ENCODE measurements at regions not wholly inside any gene's neighbourhood (a gene's known extent, or its start where the extent isn't known, plus 50 kb on each side); places are given as distances from the start of the nearest gene placed in this dataset.
"Not testable (repeated sequence)": the region's sequence is repeated elsewhere in the genome, so short reads cannot be mapped to it uniquely, and the experiment has no call there.

DNA sequence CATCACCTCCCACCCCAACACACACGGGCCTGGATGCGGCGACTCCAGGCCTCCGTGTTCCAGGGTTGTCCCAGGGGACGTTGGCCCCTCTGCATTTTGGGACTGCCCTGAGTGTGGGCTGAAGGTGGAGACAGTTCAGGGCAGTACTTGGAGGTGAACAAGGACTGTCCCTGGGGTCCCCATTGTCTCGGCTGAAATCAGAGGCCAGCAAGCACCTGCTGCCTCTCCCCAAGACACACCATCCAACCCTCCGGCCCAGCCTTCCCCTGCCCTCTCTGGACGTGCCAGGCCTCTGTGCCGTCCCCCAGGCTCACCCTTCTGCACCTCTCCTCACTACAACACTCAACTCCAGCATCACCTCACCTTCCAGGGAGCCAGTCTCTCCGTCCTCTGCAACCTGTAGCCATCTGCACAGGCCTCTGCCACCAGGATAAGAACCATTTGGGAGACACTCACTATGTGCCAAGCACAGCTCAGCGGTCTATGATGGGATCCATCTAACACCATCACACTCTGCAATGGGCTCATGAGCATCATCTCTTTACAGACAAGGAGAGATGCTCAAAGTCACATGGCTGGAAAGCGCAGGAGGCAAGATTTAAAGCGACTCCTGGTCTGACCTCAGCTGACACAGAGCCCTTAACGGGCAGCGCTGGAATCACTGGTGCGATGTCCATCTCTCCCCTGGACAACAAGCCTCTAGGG lies 104.5 kb upstream of the SEC14L1 start:
- no peak for DNase-seq
- intact Hi-C loops (cut with DNase I), result no loop called here
- ATAC-seq, result no peak

GRCh38 chr17:77036841-77037381 lies 103.9 kb upstream of the SEC14L1 start:
- no peak for DNase-seq
- peak in 1 of 2 donors; percentile 53 for ATAC-seq
- intact Hi-C loops (cut with DNase I), result no loop called here

GRCh38 chr17:77037943-77038342 lies 102.8 kb upstream of the SEC14L1 start:
- intact Hi-C loops (cut with DNase I), result no loop called here
- DNase-seq (no peak), ATAC-seq (no peak)

GRCh38 chr17:77038884-77039555 lies 101.7 kb upstream of the SEC14L1 start:
- ATAC-seq, result no peak
- no peak for DNase-seq
- intact Hi-C loops (cut with DNase I), result no loop called here

DNA sequence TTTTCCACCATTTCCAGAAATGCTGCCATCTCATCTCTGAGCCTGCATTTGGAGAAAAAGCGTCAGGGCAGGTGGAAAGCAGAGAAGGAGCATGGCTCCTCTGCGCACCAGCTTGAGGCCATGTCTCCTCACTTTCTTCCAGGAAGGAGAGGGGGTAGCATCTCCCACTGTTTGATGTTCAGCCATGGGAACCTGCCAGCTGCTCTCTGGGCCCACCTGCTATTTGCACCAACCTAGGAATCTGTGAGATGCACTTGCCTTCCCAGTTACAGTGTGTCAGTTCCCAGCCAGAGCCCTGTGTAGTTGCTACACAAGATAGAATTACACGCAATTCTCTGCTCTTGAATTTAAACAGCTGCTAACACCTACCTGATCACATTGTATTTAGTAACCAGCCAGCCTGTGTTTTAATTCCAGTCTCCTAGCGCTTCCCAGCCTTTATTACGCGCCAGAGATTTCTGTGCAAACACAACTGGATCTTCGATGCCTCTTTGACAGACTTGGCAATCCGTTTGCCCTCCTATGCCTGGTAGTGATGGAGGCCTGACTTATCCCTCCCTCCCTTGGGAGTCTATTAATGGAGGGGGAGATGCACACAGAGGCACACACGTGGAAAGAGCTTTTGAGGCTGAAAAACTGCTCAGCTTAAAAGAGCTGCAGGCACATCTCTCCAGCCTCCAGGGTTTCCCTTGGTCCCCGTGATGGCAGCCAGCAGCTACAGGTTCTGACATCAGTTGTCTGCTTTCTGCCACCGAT lies 98.1 kb upstream of the SEC14L1 start:
- no peak for DNase-seq
- ATAC-seq, result no peak
- intact Hi-C loops (cut with DNase I), result no loop called here

DNA sequence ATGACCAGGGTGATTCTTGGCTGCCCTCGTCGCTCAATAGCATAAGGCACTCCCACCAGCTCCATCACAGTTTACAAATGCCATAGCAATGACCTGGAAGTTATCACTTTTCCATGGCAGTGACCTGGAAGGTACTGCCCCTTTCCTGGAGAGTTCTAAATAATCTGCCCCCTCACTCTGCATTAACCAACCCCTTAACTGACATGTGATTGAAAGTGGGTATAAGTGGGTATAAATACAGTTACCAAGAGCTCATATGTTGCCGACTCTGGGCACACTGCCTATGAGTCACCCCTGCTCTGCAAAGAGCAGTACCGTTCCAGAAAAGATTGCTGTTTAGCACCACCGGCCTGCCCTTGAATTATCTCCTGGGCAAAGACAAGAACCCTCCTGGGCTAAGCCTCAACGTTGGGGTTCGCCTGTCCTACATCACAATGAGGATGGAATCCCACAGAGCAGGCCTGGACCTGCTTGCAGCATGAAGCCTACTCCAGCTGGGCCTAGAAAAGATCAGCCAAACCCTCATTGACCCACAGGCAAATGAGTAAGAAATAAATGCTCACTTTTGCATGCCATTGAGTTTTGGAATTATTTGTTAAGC lies 95.2 kb upstream of the SEC14L1 start:
- no peak for DNase-seq
- intact Hi-C loops (cut with DNase I), result no loop called here
- no peak for ATAC-seq

DNA sequence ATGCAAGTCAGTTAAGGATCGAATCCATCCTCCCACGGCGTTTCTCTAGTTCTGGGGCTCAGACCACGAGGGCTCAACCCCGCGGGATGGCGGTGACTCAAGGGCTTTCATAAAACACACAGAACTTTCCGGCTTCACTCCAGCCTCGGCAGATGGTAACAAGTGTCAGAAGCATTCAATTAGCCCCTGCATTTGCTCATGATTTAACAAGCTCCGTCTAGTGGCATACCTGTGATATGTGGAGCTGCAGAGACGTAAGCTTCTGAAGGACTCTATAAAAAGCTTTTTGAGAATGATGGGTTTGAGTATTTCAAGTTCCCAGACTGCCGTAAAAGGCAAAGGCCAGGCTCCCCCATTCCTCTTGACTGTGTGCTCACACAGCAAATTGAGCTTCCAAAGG lies 91.3 kb upstream of the SEC14L1 start:
- no peak for DNase-seq
- no peak for ATAC-seq
- intact Hi-C loops (cut with DNase I), result no loop called here

DNA sequence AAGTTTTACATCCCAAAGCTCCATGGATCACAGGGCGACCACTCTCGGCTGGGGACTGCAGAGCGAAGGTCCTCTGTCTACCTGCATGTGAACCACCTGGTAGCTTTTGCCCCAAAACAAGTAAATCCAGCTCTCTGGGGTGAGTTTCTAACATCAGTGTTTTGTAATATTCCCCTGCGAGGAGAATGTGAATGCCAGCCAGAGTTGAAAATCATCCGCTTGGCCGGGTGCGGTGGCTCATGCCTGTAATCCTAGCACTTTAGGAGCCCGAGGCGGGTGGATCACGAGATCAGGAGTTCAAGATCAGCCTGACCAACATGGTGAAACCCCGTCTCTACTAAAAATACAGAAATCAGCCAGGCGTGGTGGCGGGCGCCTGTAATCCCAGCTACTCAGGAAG lies 89.9 kb upstream of the SEC14L1 start:
- DNase-seq; ATAC-seq; intact Hi-C loops (cut with DNase I): not testable (repeated sequence)

GRCh38 chr17:77054936-77055335 lies 85.8 kb upstream of the SEC14L1 start:
- ATAC-seq, result no peak
- no peak for DNase-seq

GRCh38 chr17:77055453-77055852 lies 85.3 kb upstream of the SEC14L1 start:
- intact Hi-C loops (cut with DNase I), result no loop called here
- no peak for DNase-seq
- no peak for ATAC-seq

More at GRCh38 chr17:77054936-77055335, 85.8 kb upstream of the SEC14L1 start:
- intact Hi-C loops (cut with DNase I), result no loop called here

- no peak for ATAC-seq
- DNase-seq, result no peak
- intact Hi-C loops (cut with DNase I), result no loop called here
Observed at GRCh38 chr17:77058016-77058415, 82.8 kb upstream of the SEC14L1 start.

DNA sequence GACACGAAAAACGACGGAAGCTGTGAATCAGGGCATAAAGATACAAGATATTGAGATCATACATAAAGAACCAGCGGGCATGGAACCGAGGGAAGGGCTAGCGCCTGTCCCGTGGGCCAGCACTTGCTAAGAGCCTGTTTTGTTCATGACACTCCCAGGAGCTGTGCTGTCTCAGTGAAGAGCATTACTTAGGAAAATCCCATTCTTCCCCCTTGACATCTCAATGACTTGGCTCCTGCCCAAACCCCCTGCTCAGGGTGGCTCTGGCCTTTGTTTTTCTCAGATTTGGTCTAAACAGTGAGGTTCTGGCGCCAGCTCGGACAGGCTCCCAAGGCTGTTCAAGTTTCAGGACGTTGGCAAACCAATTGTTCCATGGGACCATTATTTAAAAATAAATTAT lies 79.1 kb upstream of the SEC14L1 start:
- intact Hi-C loops (cut with DNase I), result no loop called here
- DNase-seq (no peak), ATAC-seq (no peak)

DNA sequence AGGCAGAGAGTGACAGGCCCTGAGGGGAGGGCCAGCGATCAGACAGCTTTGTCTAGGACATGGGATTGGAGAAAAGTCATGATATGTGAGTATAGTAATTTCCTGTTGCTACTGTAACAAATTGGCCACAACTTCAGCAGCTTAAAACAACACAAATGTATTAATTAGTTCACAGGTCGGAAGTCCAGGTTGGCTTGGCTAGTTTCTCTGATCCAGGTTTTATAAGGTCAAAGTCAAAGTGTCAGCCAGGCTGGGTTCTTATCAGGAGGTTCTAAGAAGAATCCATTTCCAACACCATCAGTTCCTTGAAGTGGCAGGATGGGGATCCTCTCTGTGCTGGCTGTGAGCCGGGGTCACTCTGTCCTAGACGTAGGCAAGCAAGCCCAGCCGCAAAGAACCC lies 76.2 kb upstream of the SEC14L1 start:
- intact Hi-C loops (cut with DNase I), result no loop called here
- no peak for ATAC-seq

DNA sequence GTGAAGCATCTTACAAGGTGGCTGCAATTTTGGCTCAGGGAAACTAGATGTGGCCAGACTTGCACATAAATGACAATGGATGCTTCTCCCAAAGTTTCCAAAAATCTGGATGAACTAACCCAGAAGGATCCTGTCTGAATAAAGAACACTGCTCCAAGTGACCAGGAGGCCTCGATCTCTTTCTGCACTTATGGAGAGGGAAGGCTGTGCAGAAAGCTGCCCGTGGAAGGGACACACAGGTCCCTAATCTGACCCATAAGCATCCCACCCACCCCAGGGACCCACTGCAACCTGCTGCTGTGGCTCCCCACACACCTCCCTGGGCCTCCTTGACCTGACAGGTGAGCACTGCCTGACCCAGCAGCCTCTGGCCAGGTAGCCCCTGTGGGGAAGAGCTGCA lies 74.6 kb upstream of the SEC14L1 start:
- no peak for ATAC-seq
- intact Hi-C loops (cut with DNase I), result no loop called here

More for the DNA sequence above, 76.2 kb upstream of the SEC14L1 start:
- DNase-seq, result no peak

DNA sequence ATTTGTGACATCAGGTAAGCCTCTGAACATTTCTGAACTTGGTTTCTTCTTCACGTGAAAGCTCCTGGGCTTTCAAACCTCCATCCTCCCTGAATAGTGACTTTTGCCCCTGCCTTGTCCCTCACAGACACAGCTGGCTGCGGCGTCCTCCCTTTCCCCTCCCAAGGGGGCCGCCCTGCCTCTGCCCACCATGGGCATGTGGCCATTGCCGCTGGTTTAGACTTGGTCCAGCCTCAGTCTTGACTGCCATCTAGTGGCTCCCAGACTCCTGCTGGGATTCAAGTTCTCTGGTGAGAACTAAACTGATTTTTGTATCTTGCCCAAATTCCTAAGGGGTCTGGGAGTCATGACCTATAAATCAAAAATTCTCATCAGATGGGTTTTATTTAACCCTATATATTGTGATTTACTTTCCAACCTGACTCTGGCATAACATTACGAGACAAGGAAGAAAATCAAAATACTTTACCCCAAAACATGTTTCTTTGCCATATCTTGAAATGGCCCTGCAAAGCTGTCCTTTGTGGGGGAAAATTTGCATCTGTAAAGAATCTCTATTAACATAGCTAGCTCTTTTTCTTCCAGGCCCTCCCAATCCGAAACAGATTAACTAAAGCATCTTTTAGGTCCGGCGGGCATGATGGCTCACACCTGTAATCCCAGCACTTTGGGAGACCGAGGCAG lies 73.9 kb upstream of the SEC14L1 start:
- intact Hi-C loops (cut with DNase I), result not testable (repeated sequence)
- DNase-seq (peak; percentile 53), ATAC-seq (peak; percentile 60 to 77)

More for the DNA sequence above, 74.6 kb upstream of the SEC14L1 start:
- DNase-seq, result no peak

GRCh38 chr17:77068915-77069314 lies 71.9 kb upstream of the SEC14L1 start:
- intact Hi-C loops (cut with DNase I), result no loop called here
- no peak for DNase-seq
- no peak for ATAC-seq

- intact Hi-C loops (cut with DNase I), result no loop called here
- DNase-seq (no peak), ATAC-seq (no peak)
Observed at GRCh38 chr17:77070888-77071279, 69.9 kb upstream of the SEC14L1 start.

GRCh38 chr17:77071925-77072490 lies 68.8 kb upstream of the SEC14L1 start:
- intact Hi-C loops (cut with DNase I), result no loop called here
- ATAC-seq, result no peak
- no peak for DNase-seq

DNA sequence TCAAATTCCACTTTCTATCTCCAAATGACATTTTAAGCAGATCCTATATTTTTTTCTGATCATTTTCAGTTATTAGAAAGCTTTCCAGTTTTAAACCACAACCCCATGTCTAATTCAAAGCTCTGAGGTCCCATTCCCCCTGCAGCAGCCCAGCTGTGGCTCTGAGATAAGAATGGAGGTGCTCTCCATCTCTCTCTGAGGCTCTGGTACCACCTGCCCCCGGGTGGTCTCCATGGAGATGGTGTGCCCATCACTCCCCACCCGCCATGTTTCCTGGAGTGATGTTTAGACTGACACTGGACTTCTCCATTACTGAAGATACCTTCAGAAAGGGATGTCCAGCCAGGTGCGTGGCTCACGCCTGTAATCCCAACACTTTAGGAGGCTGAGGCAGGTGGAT lies 68.1 kb upstream of the SEC14L1 start:
- intact Hi-C loops (cut with DNase I), result no loop called here
- ATAC-seq, result no peak
- DNase-seq, result no peak

Measured in left cardiac atrium (tissue), 4 donors.